ENCODE measurements at regions not wholly inside any gene's neighbourhood (a gene's known extent, or its start where the extent isn't known, plus 50 kb on each side); places are given as distances from the start of the nearest gene placed in this dataset.

DNA sequence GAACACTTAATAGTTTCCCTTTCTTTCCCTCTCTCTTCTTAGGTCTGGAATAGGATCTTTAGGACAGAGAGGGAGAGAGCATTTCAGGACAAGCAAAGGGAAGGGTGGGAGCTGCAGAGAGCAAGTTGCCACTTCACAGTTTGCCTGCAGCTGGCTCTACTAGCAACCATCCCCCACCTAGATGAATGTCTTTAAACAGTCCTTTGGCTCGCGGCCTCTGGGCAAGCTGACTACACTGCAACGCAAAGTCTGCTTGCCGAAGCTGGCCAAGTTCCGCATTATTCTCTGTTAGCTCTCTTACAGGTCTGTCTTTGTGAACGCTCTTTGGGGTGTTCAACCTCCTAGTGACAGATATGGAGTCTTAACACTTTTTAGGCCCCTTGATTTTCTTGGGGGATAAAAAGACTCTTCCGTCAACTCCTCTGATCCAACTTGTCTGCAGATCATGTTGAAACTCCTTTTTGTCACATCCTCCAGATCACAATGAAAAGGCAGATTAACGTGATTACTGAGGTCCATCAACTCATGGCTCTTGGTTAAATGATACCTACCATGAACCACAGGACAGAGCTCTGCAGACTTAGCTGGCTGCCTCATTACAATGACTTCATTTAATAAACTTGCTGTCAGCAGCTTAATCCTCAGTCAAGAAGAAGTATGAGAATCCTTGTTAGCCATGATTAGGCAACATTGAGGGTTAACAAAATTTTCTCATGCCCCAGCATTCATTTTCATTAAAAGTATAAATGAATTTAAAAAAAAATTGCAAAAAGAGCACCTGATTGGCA is 74.6 kb downstream of the SLC4A3 start:
- no peak overlapping the region for H3K27ac ChIP-seq
- TF ChIP-seq, protein P1, sequence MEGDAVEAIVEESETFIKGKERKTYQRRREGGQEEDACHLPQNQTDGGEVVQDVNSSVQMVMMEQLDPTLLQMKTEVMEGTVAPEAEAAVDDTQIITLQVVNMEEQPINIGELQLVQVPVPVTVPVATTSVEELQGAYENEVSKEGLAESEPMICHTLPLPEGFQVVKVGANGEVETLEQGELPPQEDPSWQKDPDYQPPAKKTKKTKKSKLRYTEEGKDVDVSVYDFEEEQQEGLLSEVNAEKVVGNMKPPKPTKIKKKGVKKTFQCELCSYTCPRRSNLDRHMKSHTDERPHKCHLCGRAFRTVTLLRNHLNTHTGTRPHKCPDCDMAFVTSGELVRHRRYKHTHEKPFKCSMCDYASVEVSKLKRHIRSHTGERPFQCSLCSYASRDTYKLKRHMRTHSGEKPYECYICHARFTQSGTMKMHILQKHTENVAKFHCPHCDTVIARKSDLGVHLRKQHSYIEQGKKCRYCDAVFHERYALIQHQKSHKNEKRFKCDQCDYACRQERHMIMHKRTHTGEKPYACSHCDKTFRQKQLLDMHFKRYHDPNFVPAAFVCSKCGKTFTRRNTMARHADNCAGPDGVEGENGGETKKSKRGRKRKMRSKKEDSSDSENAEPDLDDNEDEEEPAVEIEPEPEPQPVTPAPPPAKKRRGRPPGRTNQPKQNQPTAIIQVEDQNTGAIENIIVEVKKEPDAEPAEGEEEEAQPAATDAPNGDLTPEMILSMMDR (IDR thresholded peaks at IDR 0.05; ENCODE audit: low read depth, low read length) = no peak
- no peaks in the 10 kb centered on the region for H3K27me3 ChIP-seq
- H3K9me3 ChIP-seq (ENCODE audit: low read depth) = no peaks in the 10 kb centered on the region
- no peak overlapping the region for H3K4me3 ChIP-seq
- peak in 1 of 2 donors; percentile 41 for DNase-seq (ENCODE audit: low read depth in 1 of 2, low spot score in 1 of 2)
- no peaks in the 10 kb centered on the region for H3K36me3 ChIP-seq
- H3K4me1 ChIP-seq (ENCODE audit: low read depth) = peaks cover 18% of the 10 kb centered on the region

DNA sequence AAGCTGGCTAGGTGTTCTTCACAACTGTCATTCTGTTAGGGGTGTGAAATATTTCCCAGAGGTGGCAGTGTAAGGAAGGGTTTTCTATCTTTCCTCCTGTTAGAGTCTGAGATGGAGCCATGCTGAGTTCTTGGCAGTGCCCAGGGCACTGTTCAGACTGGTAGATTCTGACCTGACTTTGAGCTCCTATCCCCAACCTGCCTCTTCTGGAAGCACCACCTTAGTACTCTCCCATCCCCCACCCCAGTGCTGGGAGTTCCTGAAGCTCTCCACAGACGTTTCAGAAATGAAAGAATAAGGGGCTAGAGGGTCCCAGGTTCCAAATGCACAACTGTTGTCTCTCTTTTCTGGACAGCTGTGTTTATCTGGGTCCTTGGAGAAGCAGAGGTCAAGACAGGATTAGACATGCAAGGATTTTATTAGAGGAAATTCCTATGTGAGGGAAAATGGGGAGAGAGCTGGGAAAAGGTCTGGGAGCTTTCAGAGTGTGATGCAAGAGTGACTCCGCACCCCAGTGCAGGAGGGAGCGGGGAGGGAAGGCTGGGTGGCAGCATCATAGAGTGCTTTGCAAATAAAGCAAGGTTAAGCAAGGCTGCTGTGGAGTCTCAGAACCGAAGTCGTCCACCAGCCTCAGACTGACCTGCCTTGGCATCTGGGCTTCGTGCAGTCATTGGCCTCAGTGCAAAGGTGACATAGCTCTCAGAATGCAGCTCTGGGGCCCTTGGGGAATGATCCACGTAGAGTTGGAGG is 75.5 kb downstream of the SLC4A3 start:
- Histone ChIP-seq H3K4me3 (no peak overlapping the region), H3K9me3 (ENCODE audit: low read depth) (no peaks in the 10 kb centered on the region), H3K27me3 (no peaks in the 10 kb centered on the region), H3K4me1 (ENCODE audit: low read depth) (peaks cover 18% of the 10 kb centered on the region), H3K36me3 (no peaks in the 10 kb centered on the region), H3K27ac (no peak overlapping the region)
- DNase-seq (ENCODE audit: low read depth in 1 of 2, low spot score in 1 of 2) = peak in 1 of 2 donors; percentile 39
- TF ChIP-seq, protein P1 (IDR thresholded peaks at IDR 0.05; ENCODE audit: low read depth, low read length) = no peak

DNA sequence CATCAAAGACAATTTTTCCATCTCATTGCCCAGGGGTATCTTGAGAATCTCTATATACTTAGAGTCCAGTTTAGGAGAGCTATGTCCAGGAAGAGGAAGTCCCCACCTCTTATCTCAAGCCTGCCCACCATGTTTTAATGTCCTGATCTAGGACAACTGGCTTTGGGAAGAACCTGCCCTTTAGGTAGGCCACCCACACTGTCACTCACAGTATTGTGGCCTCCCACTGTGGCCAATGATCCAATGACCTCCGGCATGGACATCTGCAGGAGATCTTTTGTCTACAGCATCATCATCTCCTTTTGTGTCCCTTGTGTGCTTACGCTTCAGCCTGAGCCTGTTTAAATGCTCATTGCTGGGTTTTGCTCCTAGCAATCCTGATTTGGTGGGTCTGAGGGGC is 77.4 kb downstream of the SLC4A3 start:
- TF ChIP-seq, protein P1 (IDR thresholded peaks at IDR 0.05; ENCODE audit: low read depth, low read length) = no peak
- DNase-seq (ENCODE audit: low read depth in 1 of 2, low spot score in 1 of 2) = no peak
- Histone ChIP-seq H3K27ac (no peak overlapping the region), H3K9me3 (ENCODE audit: low read depth) (no peaks in the 10 kb centered on the region), H3K4me1 (ENCODE audit: low read depth) (peaks cover 30% of the 10 kb centered on the region), H3K36me3 (no peaks in the 10 kb centered on the region), H3K4me3 (no peak overlapping the region), H3K27me3 (no peaks in the 10 kb centered on the region)

DNA sequence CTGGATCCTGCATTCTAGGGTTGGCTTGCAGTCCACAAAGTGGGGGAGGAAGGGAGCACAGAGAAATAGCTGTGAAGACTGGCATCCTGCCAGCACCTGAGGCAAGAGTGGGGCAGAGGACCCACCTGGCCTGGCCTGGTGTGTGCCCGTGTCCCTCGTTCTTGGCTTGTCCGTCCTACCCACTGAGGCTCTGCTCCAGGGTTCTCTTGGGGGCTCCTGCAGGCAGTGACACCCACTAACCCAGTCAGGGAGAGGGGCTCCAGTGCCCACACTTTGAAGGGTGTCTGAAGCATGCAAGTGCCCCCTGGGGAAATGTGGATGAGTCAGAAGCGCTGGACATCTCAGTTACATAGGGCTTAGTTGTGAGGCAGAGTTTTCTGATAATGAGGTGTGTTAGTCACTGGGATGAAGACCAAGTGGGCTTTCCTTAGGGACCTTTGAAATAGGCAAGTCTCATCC is 79.4 kb downstream of the SLC4A3 start:
- peak in 1 of 2 donors; percentile 62 for DNase-seq (ENCODE audit: low read depth in 1 of 2, low spot score in 1 of 2)
- Histone ChIP-seq H3K36me3 (no peaks in the 10 kb centered on the region), H3K27ac (no peak overlapping the region), H3K4me1 (ENCODE audit: low read depth) (peaks cover 27% of the 10 kb centered on the region), H3K9me3 (ENCODE audit: low read depth) (peaks cover 3% of the 10 kb centered on the region), H3K4me3 (no peak overlapping the region), H3K27me3 (no peaks in the 10 kb centered on the region)
- TF ChIP-seq, protein P1 (IDR thresholded peaks at IDR 0.05; ENCODE audit: low read depth, low read length) = no peak

DNA sequence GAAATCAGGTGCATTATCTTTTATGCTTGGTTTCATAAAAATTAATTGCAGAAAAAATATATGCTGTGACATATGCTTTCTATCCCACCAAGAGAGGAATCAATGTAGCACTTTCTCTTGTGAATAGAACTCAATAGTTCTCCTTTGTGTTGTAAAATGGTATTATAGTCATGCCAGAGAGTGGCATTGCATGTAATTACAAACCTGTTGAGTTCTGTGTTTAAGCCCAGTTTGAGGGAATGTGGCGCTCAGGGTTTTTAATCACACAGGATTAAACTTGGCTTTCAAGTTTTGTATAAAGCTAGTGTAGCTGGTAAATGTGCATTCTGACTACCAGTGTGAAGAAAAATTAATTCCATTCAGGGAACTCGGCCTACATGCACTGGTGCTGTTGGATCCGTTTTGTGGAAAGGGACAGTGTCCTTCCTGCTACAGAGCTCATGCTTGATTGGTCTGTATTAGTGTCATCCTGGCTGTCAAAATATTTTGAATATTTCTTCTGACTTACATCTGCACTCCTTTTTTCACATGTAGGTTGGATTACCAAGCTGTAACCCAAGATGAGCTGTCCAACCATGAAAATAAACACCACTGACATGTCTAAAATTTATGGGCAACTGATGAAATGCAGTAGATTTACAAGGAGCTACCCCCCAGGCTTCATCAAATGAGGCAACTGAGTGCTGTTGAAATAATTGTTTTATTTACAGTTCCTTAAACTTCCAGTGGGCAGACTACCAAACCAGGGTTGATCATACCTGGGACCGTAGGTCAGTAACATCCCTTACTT is 80.3 kb downstream of the SLC4A3 start:
- Histone ChIP-seq H3K4me1 (ENCODE audit: low read depth) (peaks cover 23% of the 10 kb centered on the region), H3K4me3 (no peak overlapping the region), H3K9me3 (ENCODE audit: low read depth) (peaks cover 3% of the 10 kb centered on the region), H3K36me3 (no peaks in the 10 kb centered on the region), H3K27ac (no peak overlapping the region), H3K27me3 (no peaks in the 10 kb centered on the region)
- DNase-seq (ENCODE audit: low read depth in 1 of 2, low spot score in 1 of 2) = no peak
- TF ChIP-seq, protein P1 (IDR thresholded peaks at IDR 0.05; ENCODE audit: low read depth, low read length) = no peak

Measured in cardiac muscle cell (in vitro differentiated cells and primary cell).